B cell (primary cell): ENCODE measurements at regions not wholly inside any gene's neighbourhood (a gene's known extent, or its start where the extent isn't known, plus 50 kb on each side); places are given as distances from the start of the nearest gene placed in this dataset.

ENCODE experiments used
- ATAC-seq: fragments of 200-7000 bp; cut with Tn5 transposase; one replicate; pipeline ENCODE4 v1.10.0; 2021; ENCODE audit warnings: low read depth, mild to moderate bottlenecking, moderate number of reproducible peaks, moderate library complexity
- CTCF ChIA-PET: fragments of 350-600 bp; sonication (Branson Sonifier 250); formaldehyde crosslinking; loops from one replicate; lab custom pipeline; 2021; ENCODE audit warnings: antibody characterized with exemption, inconsistent platforms; lab: Charles Lee
- POLR2A ChIA-PET: fragments of 350-600 bp; sonication (Branson Sonifier 250); formaldehyde crosslinking; loops from one replicate; lab custom pipeline; 2021; ENCODE audit warnings: antibody characterized with exemption; lab: Charles Lee
- DNase-seq: peaks from one replicate; pipeline ENCODE4 v3.0.0; 2013
- H2AFZ ChIP-seq: 2 replicates; pipeline ENCODE4 v1.6.1; 2012; ENCODE audit warnings: mild to moderate bottlenecking, low read depth, low read length; ENCODE audit not compliant: insufficient read depth, poor library complexity, severe bottlenecking
- H3K27ac ChIP-seq, 2 donors: 1 replicate in 1 of 2; 2 replicates in 1 of 2; pipeline ENCODE4 v1.5.1; 2012 to 2013; ENCODE audit warnings: low read length in 2 of 2, mild to moderate bottlenecking in 2 of 2, moderate library complexity in 1 of 2
- H3K27me3 ChIP-seq, 4 experiments: fragments of 200-600 bp in 1 of 4; sonication (generic) in 1 of 4; replicated peaks in 1 of 4; 1 replicate in 2 of 4; 2 replicates in 2 of 4; pipeline versions ENCODE4 v1.6.1 to v1.7.0; 2013 to 2016; ENCODE audit warnings: low read length in 3 of 4, mild to moderate bottlenecking in 2 of 4, mixed read lengths in 1 of 4, moderate library complexity in 1 of 4; ENCODE audit not compliant: insufficient read depth in 4 of 4, control insufficient read depth in 3 of 4; ENCODE audit errors: control extremely low read depth in 1 of 4
- H3K36me3 ChIP-seq, 2 experiments: replicated peaks in 1 of 2; 1 replicate in 1 of 2; 2 replicates in 1 of 2; pipeline versions ENCODE4 v1.6.1 to v1.7.1; 2013; ENCODE audit warnings: low read length in 1 of 2; ENCODE audit not compliant: insufficient read depth in 2 of 2, control insufficient read depth in 1 of 2; ENCODE audit errors: control extremely low read depth in 1 of 2, extremely low read depth in 1 of 2
- H3K4me1 ChIP-seq, 2 donors: fragments of 200-600 bp in 1 of 2; sonication (generic) in 1 of 2; 1 replicate in 1 of 2; 2 replicates in 1 of 2; pipeline versions ENCODE4 v1.5.1 to v1.6.1; 2013 to 2017; ENCODE audit warnings: low read length in 2 of 2; ENCODE audit not compliant: control insufficient read depth in 2 of 2, insufficient read depth in 2 of 2
- H3K4me2 ChIP-seq: replicated peaks from 2 replicates; pipeline ENCODE3; 2012; ENCODE audit warnings: mild to moderate bottlenecking, low read depth, low read length; ENCODE audit not compliant: poor library complexity, severe bottlenecking
- H3K4me3 ChIP-seq, 5 experiments: fragments of 200-600 bp in 1 of 5; sonication (generic) in 1 of 5; 1 replicate in 3 of 5; 2 replicates in 2 of 5; pipeline versions ENCODE4 v1.5.1 to v1.7.0; 2011 to 2016; ENCODE audit warnings: low read length in 4 of 5, mild to moderate bottlenecking in 4 of 5, low read depth in 2 of 5, control low read depth in 1 of 5, moderate library complexity in 1 of 5; ENCODE audit not compliant: insufficient read depth in 1 of 5; ENCODE audit errors: control extremely low read depth in 1 of 5, extremely low read depth in 1 of 5
- H3K79me2 ChIP-seq: fragments of 200-600 bp; sonication (generic); one replicate; pipeline ENCODE4 v1.6.0; 2016; ENCODE audit warnings: low read length; ENCODE audit not compliant: control insufficient read depth, insufficient read depth
- H3K9ac ChIP-seq: fragments of 200-600 bp; sonication (generic); 2 replicates; pipeline ENCODE4 v1.6.1; 2017; ENCODE audit warnings: mild to moderate bottlenecking, low read length, moderate library complexity
- H3K9me3 ChIP-seq, 3 donors: one replicate each; pipeline versions ENCODE4 v1.6.1 to v1.7.1; 2013; ENCODE audit warnings: low read length in 2 of 3; ENCODE audit not compliant: control insufficient read depth in 2 of 3, insufficient read depth in 1 of 3; ENCODE audit errors: control extremely low read depth in 1 of 3
- H4K20me1 ChIP-seq: 2 replicates; pipeline ENCODE4 v1.6.0; 2012; ENCODE audit warnings: mild to moderate bottlenecking, low read length; ENCODE audit not compliant: insufficient read depth, control insufficient read depth, poor library complexity, severe bottlenecking
- H3K27ac Mint-ChIP-seq: one replicate; pipeline ENCODE4 v1.8.0; 2021; ENCODE audit warnings: mixed read lengths
- H3K27me3 Mint-ChIP-seq: one replicate; pipeline ENCODE4 v1.8.0; 2021; ENCODE audit warnings: mixed read lengths
- H3K4me1 Mint-ChIP-seq: one replicate; pipeline ENCODE4 v1.8.0; 2021; ENCODE audit warnings: mixed read lengths
- H3K4me3 Mint-ChIP-seq: one replicate; pipeline ENCODE4 v1.8.0; 2021; ENCODE audit warnings: mixed read lengths
- H3K9me3 Mint-ChIP-seq: one replicate; pipeline ENCODE4 v1.8.0; 2022; ENCODE audit warnings: mixed read lengths; ENCODE audit not compliant: insufficient read depth
- CTCF ChIP-seq: fragments of 200-600 bp; IDR thresholded peaks from one replicate; pipeline ENCODE4 v1.8.0; 2022; ENCODE audit warnings: antibody characterized with exemption, mild to moderate bottlenecking
- EZH2 ChIP-seq: IDR thresholded peaks from 2 replicates; pipeline ENCODE4 v1.6.1; 2012; ENCODE audit warnings: borderline replicate concordance, low read depth, mild to moderate bottlenecking, moderate library complexity, low read length; ENCODE audit not compliant: insufficient read depth, poor library complexity, severe bottlenecking
- WGBS: methylation state at CpG from one replicate; pipeline ENCODE4 v1.1.5; 2013; ENCODE audit warnings: missing lambda C conversion rate; ENCODE audit not compliant: insufficient coverage; 5-methylcytosine and 5-hydroxymethylcytosine counted together
- intact Hi-C: fragments of 100-400 bp; cut with micrococcal nuclease; formaldehyde crosslinking; loops from one replicate; pipeline ENCODE4 v1.10.0; 2022

- intact Hi-C loops = no loop called here
- H3K4me3 Mint-ChIP-seq = no peak overlapping the region
- H3K9me3 Mint-ChIP-seq = peaks cover 7% of the 10 kb centered on the region
- Histone ChIP-seq H3K9ac (no peak overlapping the region), H3K36me3 (no peaks in the 10 kb centered on the region), H3K9me3 (peaks cover 0 to 8% (median 2%) of the 10 kb centered on the region in 3 donors), H3K79me2 (no peaks in the 10 kb centered on the region), H3K4me2 (no peak overlapping the region), H3K27ac (no peak overlapping the region), H4K20me1 (no peaks in the 10 kb centered on the region), H2AFZ (no peak overlapping the region), H3K27me3 (peaks cover 0 to 9% (median 2%) of the 10 kb centered on the region in 4 experiments), H3K4me1 (peaks cover 0 to 5% of the 10 kb centered on the region in 2 donors), H3K4me3 (no peak overlapping the region)
- H3K4me1 Mint-ChIP-seq = no peaks in the 10 kb centered on the region
- no peak for ATAC-seq
- 86% methylated on average over 7 of the region's 7 CpGs for WGBS
- TF ChIP-seq CTCF = no peak
- TF ChIP-seq EZH2 = no peak
- H3K27me3 Mint-ChIP-seq = peaks cover 10% of the 10 kb centered on the region
- no peak overlapping the region for H3K27ac Mint-ChIP-seq
- CTCF ChIA-PET = interaction anchor here (1.1 kb wide), 1 partner anchor 845 kb away, joined by 5 read pairs; no protein-coding TSS in a partner anchor
- POLR2A ChIA-PET = no interaction called here
- no peak for DNase-seq
Measured at GRCh38 chr18:77648411-77648810, 398.8 kb downstream of the GALR1 start.

GRCh38 chr18:77650799-77651385, 401.2 kb downstream of the GALR1 start:
- no peak overlapping the region for H3K27ac ChIP-seq
- H3K9me3 Mint-ChIP-seq = peaks cover 6% of the 10 kb centered on the region
- H3K27me3 ChIP-seq = peaks cover 0 to 13% (median 2%) of the 10 kb centered on the region in 4 experiments
- peaks cover 0 to 5% of the 10 kb centered on the region in 2 donors for H3K4me1 ChIP-seq
- H3K4me3 Mint-ChIP-seq = no peak overlapping the region
- no peaks in the 10 kb centered on the region for H3K79me2 ChIP-seq
- peaks cover 11% of the 10 kb centered on the region for H3K27me3 Mint-ChIP-seq
- 2% methylated on average over 22 of the region's 28 CpGs for WGBS
- ChIA-PET CTCF (interaction anchor here (1.0 to 1.3 kb wide), 5 partner anchors 8 to 848 kb away, joined by 3 to 16 read pairs (median 4); no protein-coding TSS in a partner anchor), POLR2A (no interaction called here)
- H3K36me3 ChIP-seq = no peaks in the 10 kb centered on the region
- peak; percentile 36 for DNase-seq
- H3K9me3 ChIP-seq = peaks cover 0 to 8% (median 0%) of the 10 kb centered on the region in 3 donors
- peak overlapping the region; percentile 28 for H2AFZ ChIP-seq
- TF ChIP-seq EZH2 (no peak), CTCF (peak; percentile 63)
- H3K9ac ChIP-seq = no peak overlapping the region
- no peaks in the 10 kb centered on the region for H4K20me1 ChIP-seq
- H3K4me3 ChIP-seq = no peak overlapping the region
- no peaks in the 10 kb centered on the region for H3K4me1 Mint-ChIP-seq
- no peak overlapping the region for H3K27ac Mint-ChIP-seq
- intact Hi-C loops = loop anchor here (5.0 kb wide), 1 partner anchor 729 kb away; no protein-coding TSS in a partner anchor
- peak; percentile 43 for ATAC-seq
- no peak overlapping the region for H3K4me2 ChIP-seq
